ENCODE measurements at regions not wholly inside any gene's neighbourhood (a gene's known extent, or its start where the extent isn't known, plus 50 kb on each side); places are given as distances from the start of the nearest gene placed in this dataset.

- TF ChIP-seq ZNF639 (CRISPR knock-in tag; conservative IDR thresholded peaks at IDR 0.05) = no peak
- no peak for TF ChIP-seq MEIS2 (CRISPR knock-in tag; IDR thresholded peaks at IDR 0.05)
Observed at GRCh38 chr21:35484032-35484431, 434.9 kb upstream of the RUNX1 start.

Measured in HepG2 (cell line).